GM13977 (cell line): ENCODE measurements at regions not wholly inside any gene's neighbourhood (a gene's known extent, or its start where the extent isn't known, plus 50 kb on each side); places are given as distances from the start of the nearest gene placed in this dataset.

Experiments used
- DNase-seq: peaks from one replicate; pipeline ENCODE4 v3.0.0; 2012; ENCODE audit warnings: low spot score
- in situ Hi-C: fragments of 300-500 bp; cut with MboI; formaldehyde crosslinking; loops from one replicate; pipeline ENCODE4 v1.12.0; 2022; ENCODE audit warnings: low sequenced_read_pairs, low pct_unique_long_range_greater_than_20kb, mixed read lengths, inconsistent platforms; ENCODE audit not compliant: unreplicated experiment
- TF ChIP-seq, protein P1 (sequence below): IDR thresholded peaks from 2 replicates; pipeline ENCODE4 v1.5.1; 2012; ENCODE audit warnings: mild to moderate bottlenecking, control low read depth; ENCODE audit not compliant: insufficient read depth; ENCODE audit errors: extremely low read depth, missing control alignments

DNA sequence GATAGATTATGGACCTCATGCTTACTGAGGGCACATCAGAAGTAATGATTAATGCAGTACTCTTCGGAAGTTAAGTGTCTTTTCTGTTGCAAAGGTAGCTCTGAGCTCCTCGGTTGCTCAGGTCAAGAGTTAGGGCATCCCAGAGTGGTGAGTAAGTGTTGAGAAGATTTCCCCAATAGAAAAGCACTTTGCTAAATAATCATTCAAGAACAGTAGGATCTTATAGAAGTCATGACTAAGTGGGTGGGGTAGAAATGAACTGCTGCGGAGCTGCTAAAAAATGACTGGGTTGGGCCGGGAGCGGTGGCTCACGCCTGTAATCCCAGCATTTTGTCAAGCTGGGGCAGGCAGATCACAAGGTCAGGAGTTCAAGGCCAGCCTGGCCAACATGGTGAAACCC, 648.6 kb upstream of the CAMK1G start:
- in situ Hi-C loops = no loop called here
- no peak for DNase-seq
- TF ChIP-seq, protein P1, sequence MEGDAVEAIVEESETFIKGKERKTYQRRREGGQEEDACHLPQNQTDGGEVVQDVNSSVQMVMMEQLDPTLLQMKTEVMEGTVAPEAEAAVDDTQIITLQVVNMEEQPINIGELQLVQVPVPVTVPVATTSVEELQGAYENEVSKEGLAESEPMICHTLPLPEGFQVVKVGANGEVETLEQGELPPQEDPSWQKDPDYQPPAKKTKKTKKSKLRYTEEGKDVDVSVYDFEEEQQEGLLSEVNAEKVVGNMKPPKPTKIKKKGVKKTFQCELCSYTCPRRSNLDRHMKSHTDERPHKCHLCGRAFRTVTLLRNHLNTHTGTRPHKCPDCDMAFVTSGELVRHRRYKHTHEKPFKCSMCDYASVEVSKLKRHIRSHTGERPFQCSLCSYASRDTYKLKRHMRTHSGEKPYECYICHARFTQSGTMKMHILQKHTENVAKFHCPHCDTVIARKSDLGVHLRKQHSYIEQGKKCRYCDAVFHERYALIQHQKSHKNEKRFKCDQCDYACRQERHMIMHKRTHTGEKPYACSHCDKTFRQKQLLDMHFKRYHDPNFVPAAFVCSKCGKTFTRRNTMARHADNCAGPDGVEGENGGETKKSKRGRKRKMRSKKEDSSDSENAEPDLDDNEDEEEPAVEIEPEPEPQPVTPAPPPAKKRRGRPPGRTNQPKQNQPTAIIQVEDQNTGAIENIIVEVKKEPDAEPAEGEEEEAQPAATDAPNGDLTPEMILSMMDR = no peak

DNA sequence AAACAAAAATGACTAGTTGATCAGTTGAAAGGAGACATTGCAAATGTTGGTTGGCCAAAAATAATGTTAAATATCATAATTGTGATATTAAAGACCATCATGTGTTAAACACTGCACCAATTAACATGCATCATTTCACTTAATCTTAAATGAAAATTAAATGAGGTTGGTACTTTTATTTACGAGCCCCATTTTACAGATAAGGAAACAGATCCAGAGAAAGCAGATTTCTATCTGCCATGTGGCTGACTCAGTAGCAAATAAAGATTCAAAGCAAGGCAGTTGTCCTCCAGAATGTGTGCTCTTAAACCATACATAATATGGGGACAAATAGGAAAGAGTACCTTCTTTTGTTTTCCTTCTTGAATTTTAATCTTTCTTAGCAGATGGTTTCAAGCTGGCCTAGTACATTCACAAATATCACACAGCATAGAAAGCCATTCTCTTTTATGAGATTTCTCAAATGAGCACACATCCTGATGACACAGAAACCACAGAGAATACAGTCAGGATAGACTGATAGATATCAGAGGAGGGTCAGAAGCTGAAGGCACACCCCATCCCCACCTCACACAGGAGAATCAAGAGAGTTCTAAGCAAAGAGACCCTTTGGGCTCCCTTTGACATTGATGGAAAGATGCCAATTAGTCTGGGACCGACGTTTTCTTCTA, 647.9 kb upstream of the CAMK1G start:
- no peak for DNase-seq
- in situ Hi-C loops = no loop called here
- TF ChIP-seq, protein P1 = no peak

DNA sequence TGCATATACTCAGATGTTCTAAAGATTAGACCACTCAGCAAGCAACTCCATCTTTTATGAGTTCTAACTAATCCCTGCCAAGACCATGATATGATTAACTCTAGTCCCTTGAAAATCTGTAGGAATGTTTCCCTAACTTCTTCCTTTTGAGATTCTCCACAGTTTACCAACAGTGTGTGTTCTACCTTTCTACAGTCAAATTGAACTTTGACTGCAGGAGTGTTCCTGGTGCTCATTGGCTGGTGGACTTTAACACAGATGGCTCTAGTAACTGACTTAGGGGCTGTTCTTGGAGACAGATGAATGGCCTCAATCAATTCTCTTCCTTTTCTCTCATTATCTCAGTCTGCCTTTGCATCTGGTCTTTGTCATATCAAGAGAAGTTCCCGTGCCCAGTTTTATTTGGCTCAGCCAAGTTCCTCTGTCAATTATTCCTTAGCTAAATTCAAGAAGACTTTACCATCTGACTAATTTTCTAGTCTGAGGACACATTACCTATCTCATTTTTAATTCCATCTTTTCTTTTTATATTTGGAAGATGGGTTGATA, 643.9 kb upstream of the CAMK1G start:
- in situ Hi-C loops = no loop called here
- no peak for DNase-seq
- TF ChIP-seq, protein P1 = no peak

DNA sequence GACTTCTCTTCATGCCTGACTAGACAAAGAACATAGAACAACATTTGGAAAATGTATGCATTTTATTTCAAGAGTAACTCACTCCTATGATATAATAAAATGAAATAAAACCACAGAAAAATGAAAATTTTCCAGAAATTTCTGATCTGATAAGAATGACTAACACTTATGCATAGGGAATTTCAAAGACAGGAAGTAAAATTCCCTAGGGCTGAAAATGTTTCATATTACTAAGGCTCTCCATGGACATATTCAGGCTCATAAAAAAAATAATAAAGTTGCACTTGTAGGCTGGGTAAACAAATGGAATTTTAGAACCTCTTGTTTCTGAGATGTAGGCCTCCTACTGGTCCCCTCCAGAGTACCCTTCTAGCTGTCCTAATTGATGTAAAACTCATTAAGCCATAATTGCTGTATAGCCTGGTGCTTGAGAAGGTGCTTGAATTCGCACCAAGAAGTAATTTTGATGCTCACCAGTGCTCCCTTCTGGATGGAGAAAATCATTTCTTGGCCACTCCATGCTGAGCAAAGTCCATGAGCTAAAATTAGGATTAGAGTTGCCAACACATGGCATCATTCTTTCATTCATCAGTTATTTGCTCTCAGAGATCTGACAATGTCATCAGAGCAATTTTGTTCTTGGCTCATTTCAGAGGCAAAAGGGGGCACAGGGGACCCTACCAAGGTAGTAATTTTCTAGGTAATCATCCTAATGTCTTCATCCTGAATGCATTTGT, 641.0 kb upstream of the CAMK1G start:
- in situ Hi-C loops = no loop called here

DNA sequence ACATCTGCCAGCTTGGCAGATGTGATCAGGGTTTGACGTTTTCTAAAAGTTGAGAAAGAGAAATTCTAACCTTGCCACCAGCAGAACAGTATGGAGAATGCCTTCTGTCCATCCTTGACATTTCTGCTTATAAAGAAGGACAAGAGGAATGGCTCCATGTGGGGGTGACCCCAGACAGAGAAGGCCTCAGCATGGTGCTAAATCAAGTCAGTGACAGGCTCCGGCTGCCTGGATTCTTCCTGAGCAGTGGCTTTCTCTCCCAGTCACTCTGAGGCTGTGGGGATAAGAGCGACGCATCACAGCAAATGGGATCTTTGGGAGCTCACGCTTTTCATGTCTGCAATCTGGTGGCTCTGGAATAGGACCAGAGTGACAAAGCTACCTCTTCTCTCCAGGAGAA, 640.2 kb upstream of the CAMK1G start:
- TF ChIP-seq, protein P1 = no peak
- in situ Hi-C loops = no loop called here
- no peak for DNase-seq

More for the DNA sequence above, 641.0 kb upstream of the CAMK1G start:
- DNase-seq = no peak
- TF ChIP-seq, protein P1 = no peak

DNA sequence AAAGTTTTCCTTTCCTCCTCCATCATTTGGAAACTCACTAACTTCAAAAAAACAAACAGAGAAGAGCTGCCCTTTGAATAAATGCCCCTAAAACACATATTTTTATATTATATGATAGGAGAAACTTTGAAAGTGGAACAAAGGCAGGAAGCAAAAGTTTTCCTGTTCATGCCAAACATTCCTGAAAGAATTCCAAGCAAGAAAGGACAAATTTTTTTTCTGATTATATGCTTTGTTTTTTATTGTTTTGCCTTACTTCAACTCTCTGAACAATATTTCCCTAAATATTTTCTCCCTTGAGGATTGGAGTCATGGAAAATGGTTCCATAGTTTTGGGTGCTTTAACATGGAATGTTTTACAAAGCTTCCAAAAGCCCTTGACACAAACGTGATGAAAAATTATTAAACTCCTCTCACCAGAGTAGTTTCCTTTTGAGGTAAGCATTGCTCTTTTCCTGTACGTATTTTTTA, 638.5 kb upstream of the CAMK1G start:
- no peak for DNase-seq
- TF ChIP-seq, protein P1 = no peak
- in situ Hi-C loops = no loop called here
